HG03432 (cell line): ENCODE measurements at regions not wholly inside any gene's neighbourhood (a gene's known extent, or its start where the extent isn't known, plus 50 kb on each side); places are given as distances from the start of the nearest gene placed in this dataset.

ENCODE experiments used
- ATAC-seq: cut with Tn5 transposase; IDR thresholded peaks from one replicate; pipeline ENCODE4 v1.9.1; 2021; ENCODE audit warnings: mild to moderate bottlenecking, moderate library complexity; ENCODE audit not compliant: unreplicated experiment

- ATAC-seq, result no peak
Observed at GRCh38 chr1:188444526-188444925, 1615.8 kb downstream of the PLA2G4A start.

GRCh38 chr1:188462837-188463236 is 1634.1 kb downstream of the PLA2G4A start:
- no peak for ATAC-seq

- no peak for ATAC-seq
Observed at GRCh38 chr1:188463919-188464318, 1635.2 kb downstream of the PLA2G4A start.

- no peak for ATAC-seq
Observed at GRCh38 chr1:188466539-188466938, 1637.8 kb downstream of the PLA2G4A start.

- no peak for ATAC-seq
Observed at GRCh38 chr1:188476606-188477005, 1647.9 kb downstream of the PLA2G4A start.

GRCh38 chr1:188489336-188490112 is 1660.8 kb downstream of the PLA2G4A start:
- no peak for ATAC-seq

- ATAC-seq, result no peak
Observed at GRCh38 chr1:188496506-188496905, 1667.8 kb downstream of the PLA2G4A start.

GRCh38 chr1:188497020-188497419 is 1668.3 kb downstream of the PLA2G4A start:
- ATAC-seq, result no peak

- ATAC-seq, result no peak
Observed at GRCh38 chr1:188499690-188500089, 1670.9 kb downstream of the PLA2G4A start.

- no peak for ATAC-seq
Observed at GRCh38 chr1:188514917-188515316, 1686.2 kb downstream of the PLA2G4A start.

- no peak for ATAC-seq
Observed at GRCh38 chr1:188517139-188517538, 1688.4 kb downstream of the PLA2G4A start.

GRCh38 chr1:188551176-188551575 is 1722.4 kb downstream of the PLA2G4A start:
- no peak for ATAC-seq

GRCh38 chr1:188557053-188557452 is 1728.3 kb downstream of the PLA2G4A start:
- no peak for ATAC-seq

GRCh38 chr1:188582911-188583532 is 1754.3 kb downstream of the PLA2G4A start:
- ATAC-seq, result no peak

- no peak for ATAC-seq
Observed at GRCh38 chr1:188584119-188584518, 1755.4 kb downstream of the PLA2G4A start.

- no peak for ATAC-seq
Observed at GRCh38 chr1:188590641-188591040, 1761.9 kb downstream of the PLA2G4A start.

- no peak for ATAC-seq
Observed at GRCh38 chr1:188594542-188595235, 1765.9 kb downstream of the PLA2G4A start.

GRCh38 chr1:188599313-188599712 is 1770.6 kb downstream of the PLA2G4A start:
- ATAC-seq, result no peak

- no peak for ATAC-seq
Observed at GRCh38 chr1:188611432-188611831, 1782.7 kb downstream of the PLA2G4A start.

GRCh38 chr1:188615321-188615720 is 1786.6 kb downstream of the PLA2G4A start:
- ATAC-seq, result no peak

- ATAC-seq, result no peak
Observed at GRCh38 chr1:188620236-188620635, 1791.5 kb downstream of the PLA2G4A start.
